AG09319 (cell line): ENCODE measurements at regions not wholly inside any gene's neighbourhood (a gene's known extent, or its start where the extent isn't known, plus 50 kb on each side); places are given as distances from the start of the nearest gene placed in this dataset.
"Not testable (repeated sequence)": the region's sequence is repeated elsewhere in the genome, so short reads cannot be mapped to it uniquely, and the experiment has no call there.

Experiments used
- DNase-seq: peaks from one replicate; pipeline ENCODE4 v3.0.0-alpha.2; 2010; ENCODE audit warnings: low read depth; ENCODE audit errors: extremely low read depth
- CTCF ChIP-seq: IDR thresholded peaks from 2 replicates; pipeline ENCODE4 v1.5.1; 2011; ENCODE audit warnings: low read depth, mild to moderate bottlenecking, inconsistent platforms, low read length, moderate library complexity

- no peak for DNase-seq
- no peak for TF ChIP-seq CTCF
Measured at GRCh38 chr4:3877236-3877635, 111.1 kb downstream of the ADRA2C start.

- no peak for TF ChIP-seq CTCF
- DNase-seq, result no peak
Measured at GRCh38 chr4:3877868-3878267, 111.7 kb downstream of the ADRA2C start.

GRCh38 chr4:3878678-3879077 lies 112.5 kb downstream of the ADRA2C start:
- no peak for TF ChIP-seq CTCF
- DNase-seq, result no peak

- DNase-seq, result no peak
- TF ChIP-seq CTCF, result no peak
Measured at GRCh38 chr4:3879681-3880614, 113.8 kb downstream of the ADRA2C start.

GRCh38 chr4:3880615-3881120 lies 114.5 kb downstream of the ADRA2C start:
- TF ChIP-seq CTCF, result peak; percentile 53
- DNase-seq, result no peak

- DNase-seq, result not testable (repeated sequence)
Measured at GRCh38 chr4:3882316-3882885, 116.2 kb downstream of the ADRA2C start.

- not testable (repeated sequence) for DNase-seq
Measured at GRCh38 chr4:3884261-3884660, 118.1 kb downstream of the ADRA2C start.

- not testable (repeated sequence) for DNase-seq
- TF ChIP-seq CTCF, result peak; percentile 26
Measured at GRCh38 chr4:3893590-3893989, 127.4 kb downstream of the ADRA2C start.

GRCh38 chr4:3894086-3894959 lies 128.1 kb downstream of the ADRA2C start:
- not testable (repeated sequence) for DNase-seq
